Upper lobe of left lung (tissue), 6 donors: ENCODE measurements at regions not wholly inside any gene's neighbourhood (a gene's known extent, or its start where the extent isn't known, plus 50 kb on each side); places are given as distances from the start of the nearest gene placed in this dataset.
A peak's percentile ranks its signal among the peaks of the same experiment; 100 is the strongest.

Experiments used
- ATAC-seq, 2 donors: fragments of 200-7000 bp; cut with Tn5 transposase; one replicate each; pipeline ENCODE4 v1.9.1; 2022; ENCODE audit warnings: mild to moderate bottlenecking in 2 of 2, moderate library complexity in 2 of 2; ENCODE audit not compliant: low FRiP score in 2 of 2
- DNase-seq, 2 donors: peaks; one replicate each; pipeline ENCODE4 v3.0.0-alpha.2; 2019 to 2020
- H3K27ac ChIP-seq, 4 donors: fragments of 200-600 bp; sonication (generic); one replicate each; pipeline ENCODE4 v1.5.1; 2016 to 2019
- H3K27me3 ChIP-seq, 4 donors: fragments of 200-600 bp; sonication (generic); one replicate each; pipeline ENCODE4 v1.5.1; 2017 to 2019
- H3K36me3 ChIP-seq, 4 donors: fragments of 200-600 bp; sonication (generic); one replicate each; pipeline ENCODE4 v1.5.1; 2016 to 2019
- H3K4me1 ChIP-seq, 4 donors: fragments of 200-600 bp; sonication (generic); one replicate each; pipeline ENCODE4 v1.5.1; 2018 to 2019
- H3K4me3 ChIP-seq, 4 donors: fragments of 200-600 bp; sonication (generic); one replicate each; pipeline ENCODE4 v1.5.1; 2017 to 2019; ENCODE audit warnings: mild to moderate bottlenecking in 2 of 4, moderate library complexity in 1 of 4
- H3K9me3 ChIP-seq, 4 donors: fragments of 200-600 bp; sonication (generic); one replicate each; pipeline ENCODE4 v1.5.1; 2018 to 2019
- CTCF ChIP-seq, 6 experiments: fragments of 450-650 bp in 4 of 6; fragments of 200-600 bp in 2 of 6; sonication (generic) in 2 of 6; IDR thresholded peaks; one replicate each; pipeline ENCODE4 v1.5.1; 2016 to 2019; ENCODE audit warnings: antibody characterized with exemption in 6 of 6
- EP300 ChIP-seq, 4 donors: sonication (generic); formaldehyde crosslinking; IDR thresholded peaks; one replicate each; pipeline ENCODE4 v1.5.1; 2017; ENCODE audit warnings: antibody characterized with exemption in 4 of 4, control low read depth in 2 of 4
- POLR2A ChIP-seq, 4 donors: fragments of 450-650 bp; IDR thresholded peaks; one replicate each; pipeline ENCODE4 v1.5.1; 2016 to 2017; ENCODE audit warnings: antibody characterized with exemption in 4 of 4, mild to moderate bottlenecking in 2 of 4
- POLR2AphosphoS5 ChIP-seq, 2 donors: sonication (generic); formaldehyde crosslinking; IDR thresholded peaks; one replicate each; pipeline ENCODE4 v1.5.1; 2017; ENCODE audit warnings: antibody characterized with exemption in 2 of 2
- WGBS, 2 donors: methylation state at CpG; one replicate each; pipeline ENCODE4 v1.1.5; 2017 to 2018; 5-methylcytosine and 5-hydroxymethylcytosine counted together
- donor health status: DM: no; HTN: no; CAD: no; lungs with moderate emphysema.
- donor health status: DM: no; HTN: yes; CAD: no; lungs with severe emphysema.

- Histone ChIP-seq H3K27ac (no peak overlapping the region), H3K4me1 (no peaks in the 10 kb centered on the region), H3K4me3 (no peak overlapping the region), H3K27me3 (no peaks in the 10 kb centered on the region), H3K9me3 (no peaks in the 10 kb centered on the region), H3K36me3 (no peaks in the 10 kb centered on the region)
- no peak for DNase-seq
- 90% methylated on average over 1 of the region's 1 CpG for WGBS, 2 donors
- TF ChIP-seq POLR2AphosphoS5 (IDR thresholded peaks at IDR 0.05) = no peak
- TF ChIP-seq POLR2A (IDR thresholded peaks at IDR 0.05) = no peak
- TF ChIP-seq CTCF (IDR thresholded peaks at IDR 0.05) = no peak
- no peak for TF ChIP-seq EP300 (IDR thresholded peaks at IDR 0.05)
- ATAC-seq = no peak
These were observed 113.2 kb upstream of the GALNT2 start for GRCh38 chr1:229953736-229954326.

GRCh38 chr1:229964281-229964680 is 102.8 kb upstream of the GALNT2 start:
- WGBS, 2 donors = 86 to 95% methylated on average over 2 of the region's 2 CpGs
- no peaks in the 10 kb centered on the region for H3K36me3 ChIP-seq

GRCh38 chr1:229970714-229971113 is 96.3 kb upstream of the GALNT2 start:
- no peaks in the 10 kb centered on the region for H3K4me1 ChIP-seq
- no peak for ATAC-seq
- H3K36me3 ChIP-seq = no peaks in the 10 kb centered on the region
- no peaks in the 10 kb centered on the region for H3K27me3 ChIP-seq
- WGBS, 2 donors = 69 to 78% methylated on average over 8 of the region's 8 CpGs
- H3K4me3 ChIP-seq = no peak overlapping the region
- DNase-seq = no peak
- TF ChIP-seq POLR2A (IDR thresholded peaks at IDR 0.05) (no peak), CTCF (IDR thresholded peaks at IDR 0.05) (no peak), EP300 (IDR thresholded peaks at IDR 0.05) (no peak), POLR2AphosphoS5 (IDR thresholded peaks at IDR 0.05) (no peak)
- no peak overlapping the region for H3K27ac ChIP-seq
- H3K9me3 ChIP-seq = no peaks in the 10 kb centered on the region

More at GRCh38 chr1:229964281-229964680, 102.8 kb upstream of the GALNT2 start:
- no peak overlapping the region for H3K4me3 ChIP-seq
- ATAC-seq (no peak), DNase-seq (no peak)
- H3K9me3 ChIP-seq = no peaks in the 10 kb centered on the region
- no peaks in the 10 kb centered on the region for H3K27me3 ChIP-seq
- TF ChIP-seq POLR2AphosphoS5 (IDR thresholded peaks at IDR 0.05) = no peak
- no peak for TF ChIP-seq POLR2A (IDR thresholded peaks at IDR 0.05)
- TF ChIP-seq CTCF (IDR thresholded peaks at IDR 0.05) = no peak
- no peak for TF ChIP-seq EP300 (IDR thresholded peaks at IDR 0.05)
- H3K27ac ChIP-seq = no peak overlapping the region
- no peaks in the 10 kb centered on the region for H3K4me1 ChIP-seq

GRCh38 chr1:229971141-229971540 is 95.9 kb upstream of the GALNT2 start:
- TF ChIP-seq CTCF (IDR thresholded peaks at IDR 0.05) (no peak), EP300 (IDR thresholded peaks at IDR 0.05) (no peak), POLR2A (IDR thresholded peaks at IDR 0.05) (no peak), POLR2AphosphoS5 (IDR thresholded peaks at IDR 0.05) (no peak)
- ATAC-seq (no peak), DNase-seq (peak in 1 of 2 donors; percentile 29)
- H3K27ac ChIP-seq = no peak overlapping the region
- H3K4me3 ChIP-seq = no peak overlapping the region
- WGBS, 2 donors = 91 to 95% methylated on average over 13 of the region's 13 CpGs
- no peaks in the 10 kb centered on the region for H3K27me3 ChIP-seq
- no peaks in the 10 kb centered on the region for H3K36me3 ChIP-seq
- H3K9me3 ChIP-seq = no peaks in the 10 kb centered on the region
- H3K4me1 ChIP-seq = no peaks in the 10 kb centered on the region
